RPMI8226 (cell line): ENCODE measurements at regions not wholly inside any gene's neighbourhood (a gene's known extent, or its start where the extent isn't known, plus 50 kb on each side); places are given as distances from the start of the nearest gene placed in this dataset.
A peak's percentile ranks its signal among the peaks of the same experiment; 100 is the strongest.

Experiments
- DNase-seq: peaks from one replicate; pipeline ENCODE4 v3.0.0-alpha.2; 2015

- DNase-seq: no peak
These were observed 141.0 kb downstream of the TMCO5A start for GRCh38 chr15:38075466-38075865.

GRCh38 chr15:38076786-38077185, 142.3 kb downstream of the TMCO5A start:
- no peak for DNase-seq

- DNase-seq: no peak
These were observed 144.8 kb downstream of the TMCO5A start for GRCh38 chr15:38079236-38079635.

- no peak for DNase-seq
These were observed 146.3 kb downstream of the TMCO5A start for GRCh38 chr15:38080651-38081275.

- peak; percentile 42 for DNase-seq
These were observed 149.8 kb downstream of the TMCO5A start for GRCh38 chr15:38084289-38084688.

- DNase-seq: peak; percentile 86
These were observed 150.7 kb downstream of the TMCO5A start for GRCh38 chr15:38085114-38085513.

- peak; percentile 49 for DNase-seq
These were observed 151.6 kb downstream of the TMCO5A start for GRCh38 chr15:38085931-38086568.

- no peak for DNase-seq
These were observed 152.2 kb downstream of the TMCO5A start for GRCh38 chr15:38086611-38087010.

- no peak for DNase-seq
These were observed 154.5 kb downstream of the TMCO5A start for GRCh38 chr15:38088971-38089370.

GRCh38 chr15:38090223-38090622, 155.8 kb downstream of the TMCO5A start:
- no peak for DNase-seq

- no peak for DNase-seq
These were observed 156.2 kb downstream of the TMCO5A start for GRCh38 chr15:38090678-38091077.

- DNase-seq: no peak
These were observed 156.7 kb downstream of the TMCO5A start for GRCh38 chr15:38091078-38091645.

GRCh38 chr15:38093931-38094330, 158.7 kb upstream of the SPRED1 start:
- DNase-seq: no peak

GRCh38 chr15:38102972-38103371, 149.7 kb upstream of the SPRED1 start:
- DNase-seq: no peak

- no peak for DNase-seq
These were observed 149.1 kb upstream of the SPRED1 start for GRCh38 chr15:38103564-38103963.

- peak; percentile 9 for DNase-seq
These were observed 141.6 kb upstream of the SPRED1 start for GRCh38 chr15:38111070-38111469.

GRCh38 chr15:38112406-38112805, 140.2 kb upstream of the SPRED1 start:
- no peak for DNase-seq

GRCh38 chr15:38115121-38115520, 137.5 kb upstream of the SPRED1 start:
- no peak for DNase-seq

GRCh38 chr15:38117781-38118180, 134.9 kb upstream of the SPRED1 start:
- DNase-seq: no peak

- DNase-seq: peak; percentile 37
These were observed 132.8 kb upstream of the SPRED1 start for GRCh38 chr15:38119865-38120264.

GRCh38 chr15:38127306-38127771, 125.3 kb upstream of the SPRED1 start:
- DNase-seq: no peak

GRCh38 chr15:38128341-38128781, 124.3 kb upstream of the SPRED1 start:
- peak; percentile 53 for DNase-seq

GRCh38 chr15:38128921-38129320, 123.7 kb upstream of the SPRED1 start:
- no peak for DNase-seq

- DNase-seq: peak; percentile 59
These were observed 123.0 kb upstream of the SPRED1 start for GRCh38 chr15:38129531-38130204.
